NCI-H748 (cell line): ENCODE measurements at regions not wholly inside any gene's neighbourhood (a gene's known extent, or its start where the extent isn't known, plus 50 kb on each side); places are given as distances from the start of the nearest gene placed in this dataset.
"Not testable (repeated sequence)": the region's sequence is repeated elsewhere in the genome, so short reads cannot be mapped to it uniquely, and the experiment has no call there.

ENCODE experiments used
- DNase-seq: peaks from one replicate; lab custom pipeline; 2025; ENCODE audit not compliant: unreplicated experiment; lab: John Stamatoyannopoulos, UW

DNA sequence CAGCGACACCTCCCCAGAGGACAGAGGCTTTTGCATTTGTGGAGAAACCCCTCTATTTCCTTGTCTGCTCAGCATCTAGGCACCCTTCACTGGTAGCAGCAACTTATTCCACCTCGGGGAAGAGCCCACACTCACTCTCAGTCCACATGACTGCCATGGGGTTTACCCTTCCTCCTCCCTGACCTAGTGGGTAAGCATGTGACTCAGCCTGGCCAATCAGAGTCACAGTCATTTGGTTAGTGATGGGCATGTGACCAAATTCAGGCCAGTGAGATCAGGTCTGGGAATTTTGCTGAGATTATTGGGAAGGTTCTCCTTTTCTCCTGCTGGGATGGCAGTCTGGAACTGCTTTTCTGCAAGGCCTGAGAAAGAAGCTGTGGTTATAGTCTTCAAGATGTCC lies 145.7 kb upstream of the PHACTR3 start:
- DNase-seq, result no peak

DNA sequence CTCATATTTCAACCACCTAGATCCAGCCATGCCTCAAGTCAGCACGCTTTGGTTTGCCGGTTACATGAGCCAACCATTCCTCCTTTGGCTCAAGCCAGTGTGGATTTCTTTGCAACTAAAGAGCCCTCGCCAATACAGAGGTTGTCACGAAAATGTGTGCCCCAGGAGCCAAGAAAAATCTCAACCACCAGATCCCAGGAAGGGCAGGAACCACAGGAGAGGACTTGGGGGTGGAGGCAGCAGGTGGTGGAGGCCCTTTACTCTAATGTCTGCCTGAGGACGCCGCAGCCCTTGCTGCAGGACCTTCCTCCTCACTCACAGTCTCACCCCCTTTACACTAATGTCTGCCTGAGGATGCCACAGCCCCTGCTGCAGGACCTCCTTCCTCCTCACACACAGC lies 144.8 kb upstream of the PHACTR3 start:
- no peak for DNase-seq

DNA sequence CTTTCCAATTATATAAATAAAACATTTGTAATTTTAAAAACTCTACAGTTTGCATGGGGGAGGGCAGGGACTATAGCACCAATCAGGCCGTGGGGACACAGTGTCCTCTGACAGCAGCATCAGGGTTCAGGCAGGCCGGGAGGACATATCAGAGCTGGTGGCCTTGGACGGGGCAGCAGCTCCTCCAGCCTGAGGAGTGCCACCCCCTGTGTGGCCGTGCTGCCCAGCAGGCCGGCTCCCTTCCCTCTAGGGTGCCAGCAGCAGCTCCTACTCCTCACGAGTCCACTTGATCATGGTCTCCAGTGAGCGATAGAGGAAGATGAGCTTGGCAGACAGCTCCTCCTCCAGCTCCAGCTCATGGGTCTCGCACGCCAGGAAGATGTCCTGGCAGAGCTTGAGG lies 144.0 kb upstream of the PHACTR3 start:
- no peak for DNase-seq

DNA sequence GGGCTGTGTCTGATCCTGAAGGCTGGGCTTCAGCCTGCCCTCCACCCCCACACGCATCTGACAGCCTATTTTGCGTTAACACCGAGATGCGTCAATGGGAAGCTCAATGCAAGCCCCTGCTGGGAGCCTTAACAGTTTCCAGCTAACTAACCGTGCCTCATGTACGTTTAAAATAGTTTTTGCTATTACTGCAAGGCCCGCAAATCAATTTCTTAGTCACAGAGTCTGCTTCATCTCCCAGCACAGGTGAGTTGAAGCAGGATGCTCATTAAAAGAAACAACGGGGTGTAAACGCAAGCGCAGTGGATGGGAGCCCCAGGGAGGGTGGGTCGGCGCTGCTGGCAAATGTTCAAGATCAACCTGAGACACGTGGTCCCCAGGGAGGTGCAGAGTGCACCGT lies 142.8 kb upstream of the PHACTR3 start:
- peak; percentile 6 for DNase-seq

DNA sequence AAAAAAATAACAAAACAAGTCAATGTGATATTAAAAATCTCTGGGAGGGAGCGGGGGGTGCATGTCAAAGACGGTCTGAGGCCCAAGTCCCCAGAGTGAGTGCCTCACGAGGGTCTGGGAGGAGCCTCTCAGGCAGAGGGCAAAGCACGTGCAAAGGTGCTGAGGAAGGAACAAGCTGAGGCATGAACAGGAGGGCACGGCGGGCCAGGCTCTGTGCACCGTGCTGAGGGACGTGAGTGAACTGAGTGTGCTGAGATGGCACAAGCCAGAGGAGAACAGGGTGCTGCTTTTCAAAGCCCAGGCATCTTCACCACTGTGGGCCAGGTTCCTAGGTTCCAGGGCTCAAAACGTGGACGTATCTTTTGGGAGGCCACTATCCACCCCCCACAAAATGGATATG lies 142.1 kb upstream of the PHACTR3 start:
- DNase-seq, result no peak

DNA sequence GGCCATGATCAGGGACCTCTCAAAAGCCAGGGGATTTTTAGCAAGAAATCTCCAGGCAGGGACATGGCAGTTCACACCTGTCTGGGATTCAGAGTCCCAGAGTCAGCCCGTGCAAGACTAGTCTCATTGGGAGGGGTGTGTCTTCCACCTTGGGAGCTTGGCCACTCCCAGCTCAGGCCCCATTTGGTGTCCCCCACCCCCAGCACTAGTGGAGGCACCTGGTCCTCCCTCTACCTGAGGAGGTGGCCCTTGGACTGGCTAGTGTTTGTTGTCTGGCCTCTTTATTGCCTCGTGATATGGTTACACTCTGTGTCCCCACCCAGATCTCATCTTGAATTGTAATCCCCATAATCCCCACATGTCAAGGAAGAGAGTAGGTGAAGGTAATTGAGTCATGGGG lies 140.8 kb upstream of the PHACTR3 start:
- DNase-seq, result no peak

DNA sequence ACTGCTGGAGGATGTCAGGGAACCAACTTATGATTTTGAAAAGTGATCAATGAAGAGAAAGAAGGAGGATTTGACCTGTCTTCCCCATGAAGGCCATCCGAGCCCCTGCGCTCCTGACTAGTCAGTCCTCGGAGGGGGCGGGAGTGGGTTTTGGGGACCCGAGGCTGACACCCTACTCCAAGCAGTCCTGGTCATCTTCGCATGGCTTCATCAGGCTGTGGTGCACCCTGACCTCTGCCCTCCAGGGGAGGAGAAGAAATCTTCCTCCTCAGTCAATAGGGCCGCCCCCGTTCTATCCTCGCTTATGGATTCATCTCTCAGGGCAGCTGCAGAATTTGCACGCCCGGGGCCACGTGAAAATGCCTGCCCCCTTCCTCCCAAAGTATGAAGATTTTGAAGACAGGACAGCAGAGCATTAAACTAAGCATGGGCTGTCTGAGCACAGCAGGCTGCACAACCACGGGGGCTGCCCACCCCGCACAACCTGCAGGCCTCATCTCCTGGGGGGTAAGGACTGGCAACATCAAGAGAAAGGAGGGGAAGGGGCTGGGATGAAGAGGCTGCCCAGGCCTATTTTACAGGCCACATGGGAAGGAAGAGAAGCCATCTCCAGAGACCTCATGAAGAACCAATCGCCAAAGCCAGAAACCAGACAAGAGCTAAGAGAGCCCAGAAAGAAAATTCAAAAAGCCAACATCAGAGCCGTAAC lies 138.1 kb upstream of the PHACTR3 start:
- DNase-seq, result no peak

DNA sequence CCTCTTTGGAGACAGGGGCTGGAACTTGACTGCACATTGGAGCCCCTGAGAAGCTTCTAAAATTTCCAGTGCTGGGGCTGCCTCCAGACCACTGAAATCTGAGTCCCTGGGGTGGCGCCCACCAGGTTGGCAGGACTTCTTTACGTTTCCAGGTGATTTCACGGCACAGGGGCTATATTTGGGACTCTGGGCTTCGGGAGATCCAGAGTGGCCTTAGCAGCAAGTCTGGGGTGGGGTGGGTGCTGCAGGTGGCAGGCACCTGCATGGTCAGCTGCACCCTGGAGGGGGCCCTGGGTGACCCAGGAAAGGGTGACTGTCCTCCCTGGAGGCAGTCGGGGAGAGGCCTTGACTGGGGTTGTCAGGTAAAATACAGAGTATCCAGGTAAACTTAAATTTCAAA lies 135.5 kb upstream of the PHACTR3 start:
- no peak for DNase-seq

DNA sequence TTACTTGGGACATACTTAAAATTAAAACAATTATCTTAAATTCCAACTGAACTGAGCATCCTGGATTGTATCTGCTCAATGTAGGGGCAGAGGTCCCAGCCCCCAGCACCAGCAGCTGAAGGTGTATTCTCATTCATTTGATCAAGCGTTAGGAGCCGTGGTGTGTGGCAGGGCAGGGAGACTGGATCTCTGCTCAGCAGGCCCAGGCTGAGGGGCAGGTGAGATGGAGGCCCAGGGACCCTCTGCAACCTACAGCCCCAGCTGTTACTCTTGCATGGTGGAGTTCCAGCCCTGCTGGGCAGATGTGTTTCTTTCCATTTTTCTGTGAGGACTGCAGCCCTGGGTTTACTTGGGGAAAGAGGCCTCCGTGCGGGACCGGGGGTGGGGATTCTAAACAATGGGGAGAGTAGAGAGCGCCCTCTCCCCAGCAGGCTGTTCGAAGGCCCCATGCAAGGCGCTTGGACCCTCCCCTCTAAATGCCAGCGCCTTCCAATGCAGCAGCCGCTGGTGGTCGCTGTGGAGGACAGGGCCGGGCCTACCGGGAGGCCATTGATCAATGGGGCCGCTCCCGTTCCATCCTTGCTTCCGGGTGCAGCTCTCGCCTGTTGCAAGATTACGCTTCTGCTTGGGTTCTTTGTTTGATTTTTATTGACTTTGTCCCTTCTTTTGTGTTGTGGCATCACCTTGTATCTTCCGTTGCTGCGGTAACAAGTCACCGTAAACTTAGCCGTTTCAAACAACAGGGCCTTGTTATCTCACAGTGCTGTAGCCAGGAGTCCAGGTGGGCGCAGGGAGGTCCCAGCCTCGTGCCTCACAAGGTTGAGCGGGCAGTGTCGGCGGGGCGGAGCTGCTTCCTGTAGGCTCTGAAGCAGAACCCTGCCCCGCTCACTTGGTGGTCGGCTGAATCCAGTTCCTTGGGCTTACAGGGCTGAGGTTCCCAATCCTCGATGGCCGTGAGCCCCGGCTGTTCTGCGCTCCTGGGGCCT lies 134.8 kb upstream of the PHACTR3 start:
- peak; percentile 81 for DNase-seq

DNA sequence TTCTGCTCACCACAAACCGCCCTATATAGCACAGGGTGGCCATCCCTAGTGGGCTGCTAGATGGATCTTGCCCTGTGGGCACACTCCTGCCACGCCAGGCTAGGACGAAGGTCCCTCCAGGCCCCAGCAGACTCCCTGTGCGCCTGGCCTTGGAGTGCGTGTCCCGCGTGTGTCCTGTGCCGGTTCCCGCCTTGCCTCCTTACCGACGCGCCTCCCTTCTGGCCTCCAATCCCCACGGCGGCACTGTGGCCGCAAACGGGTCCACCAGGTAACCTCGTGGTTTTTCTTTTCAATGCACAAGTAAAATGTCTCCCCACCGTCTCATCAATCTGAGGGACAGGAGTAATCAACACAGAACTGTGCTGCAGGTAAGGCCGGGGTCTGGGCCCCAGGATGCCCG lies 133.8 kb upstream of the PHACTR3 start:
- no peak for DNase-seq

DNA sequence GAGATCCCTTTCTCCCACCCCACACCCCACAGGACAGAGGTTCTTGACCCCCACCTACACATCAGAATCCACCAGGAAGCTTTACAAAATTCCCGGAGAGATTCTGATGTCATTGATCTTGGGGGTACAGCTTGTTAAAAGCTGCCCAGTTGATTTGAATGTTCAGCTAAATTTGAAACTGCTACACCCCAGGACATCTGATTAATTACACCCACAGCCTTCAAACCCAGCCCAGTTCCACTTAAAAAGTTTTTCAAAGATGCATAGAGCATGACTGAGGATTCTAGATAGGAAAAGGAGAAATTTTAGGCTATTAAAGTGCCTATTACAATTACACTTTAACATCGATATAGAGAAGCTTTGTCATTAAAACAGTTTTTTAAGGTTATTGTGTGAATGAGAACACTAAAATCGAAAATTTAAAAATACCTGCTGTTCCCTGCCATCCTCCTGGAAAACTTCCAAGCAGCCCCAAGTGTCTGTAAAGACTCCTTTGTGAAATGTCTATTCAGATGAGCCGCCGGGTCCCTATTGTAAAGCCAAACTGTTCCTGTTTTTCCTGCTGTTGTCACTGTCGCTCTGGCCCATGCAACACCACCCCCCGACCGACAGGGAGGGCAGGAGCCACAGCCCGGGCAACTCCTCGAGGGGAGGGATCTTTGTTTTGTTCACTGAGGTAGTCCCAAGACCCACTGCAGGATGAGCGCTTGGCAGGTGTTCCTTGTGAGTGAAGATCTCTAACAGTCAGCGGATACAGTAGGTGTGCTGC lies 132.5 kb upstream of the PHACTR3 start:
- DNase-seq, result peak; percentile 12

DNA sequence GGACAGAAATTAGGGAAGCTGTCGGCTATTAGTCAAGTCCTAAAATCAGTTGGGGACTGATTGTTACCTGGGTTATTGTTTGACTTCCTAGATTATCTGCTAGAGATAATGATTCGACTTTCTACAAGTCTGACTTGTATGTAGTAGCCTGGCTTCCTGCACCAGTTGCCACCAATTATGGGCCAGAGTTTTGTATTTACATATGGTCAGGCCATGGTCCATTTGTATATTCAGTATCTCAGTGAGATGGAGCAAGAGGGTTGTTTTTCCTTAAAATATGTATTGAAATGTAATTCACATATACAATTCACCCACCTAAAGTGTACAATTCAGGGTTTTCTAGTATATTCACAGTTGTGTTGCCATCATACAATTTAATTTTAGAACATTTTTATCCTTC lies 130.6 kb upstream of the PHACTR3 start:
- DNase-seq, result no peak

DNA sequence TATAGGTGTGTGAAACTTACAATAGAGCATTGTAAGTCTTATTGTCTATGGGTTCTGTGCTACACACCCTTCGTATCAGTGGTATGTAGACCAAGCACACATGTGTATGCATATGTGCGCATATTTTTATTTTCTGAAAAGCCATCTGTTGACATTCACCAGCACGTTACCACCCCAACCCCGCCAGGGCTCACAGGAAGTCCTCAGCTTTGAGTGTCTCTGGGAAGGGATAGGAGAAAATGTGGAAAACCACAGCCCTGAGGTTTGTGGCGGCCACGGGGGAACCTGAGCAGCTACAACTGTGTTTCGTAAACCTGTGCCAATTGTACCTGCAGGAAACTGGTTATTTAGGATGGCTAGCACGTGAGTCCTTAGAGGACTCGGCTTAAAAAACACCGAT lies 123.3 kb upstream of the PHACTR3 start:
- peak; percentile 4 for DNase-seq

DNA sequence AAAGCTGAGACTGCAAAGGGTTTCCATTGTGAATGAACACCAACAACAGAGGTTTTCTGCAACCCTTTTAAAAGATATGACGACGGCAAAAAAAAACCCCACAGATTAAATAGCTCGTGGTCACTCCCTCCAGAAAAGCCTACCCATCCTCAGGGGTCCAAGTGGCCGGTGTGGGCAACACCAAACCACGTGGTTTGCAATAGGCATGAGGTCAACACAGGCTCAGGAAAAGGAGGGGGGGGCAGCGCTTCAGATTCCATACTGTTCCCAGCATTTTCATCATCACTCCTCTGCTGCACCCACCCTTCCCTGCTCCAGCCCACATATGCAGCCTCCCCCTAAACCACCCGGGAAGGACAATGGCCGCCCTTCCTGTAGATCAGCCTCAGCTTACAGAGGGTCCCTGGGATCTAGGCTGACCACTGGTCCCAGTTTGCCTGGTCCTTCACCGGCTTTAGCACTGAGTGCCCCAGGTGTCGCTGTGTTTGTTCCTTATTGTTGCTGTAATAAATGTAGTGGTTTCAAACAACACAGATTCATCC lies 122.8 kb upstream of the PHACTR3 start:
- DNase-seq, result no peak

DNA sequence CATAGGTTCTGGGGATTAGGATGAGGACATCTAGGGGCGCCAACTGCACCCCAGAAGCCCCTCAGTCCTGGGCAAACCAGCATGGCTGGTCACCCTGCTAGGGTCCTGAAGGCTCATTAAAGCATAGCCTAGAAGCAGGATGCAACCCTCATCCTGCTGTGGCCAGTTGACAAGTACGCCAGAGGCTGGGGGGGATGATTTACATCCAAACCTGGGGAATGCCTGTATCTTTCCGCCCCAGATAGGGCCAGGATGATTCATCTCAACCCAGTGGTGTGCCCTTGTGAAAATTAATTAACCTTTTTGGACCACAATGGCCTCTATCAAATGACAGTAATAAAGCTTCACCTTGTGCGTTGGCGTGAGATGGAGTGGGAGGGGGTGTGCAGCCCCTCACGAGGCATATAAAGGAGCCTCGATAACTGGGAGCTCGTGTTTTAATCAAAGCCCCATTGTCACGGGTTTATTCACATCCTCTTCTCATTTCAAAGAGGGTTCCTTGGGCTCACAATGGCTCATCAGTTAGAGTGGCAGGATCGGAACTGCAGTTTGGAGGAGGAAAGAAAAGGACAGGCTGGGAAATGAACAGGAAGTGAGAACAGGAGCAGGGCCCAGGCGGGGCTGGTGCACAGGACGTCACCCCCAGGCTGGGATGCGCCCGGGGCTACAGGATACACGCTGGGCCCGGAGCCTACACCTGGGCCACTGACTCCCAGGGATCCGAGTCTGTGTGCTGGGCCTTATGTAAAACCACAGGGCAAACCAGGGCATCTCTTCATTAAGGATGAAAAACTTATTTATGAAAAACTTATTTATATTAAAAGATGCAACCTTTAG lies 121.8 kb upstream of the PHACTR3 start:
- DNase-seq, result no peak

DNA sequence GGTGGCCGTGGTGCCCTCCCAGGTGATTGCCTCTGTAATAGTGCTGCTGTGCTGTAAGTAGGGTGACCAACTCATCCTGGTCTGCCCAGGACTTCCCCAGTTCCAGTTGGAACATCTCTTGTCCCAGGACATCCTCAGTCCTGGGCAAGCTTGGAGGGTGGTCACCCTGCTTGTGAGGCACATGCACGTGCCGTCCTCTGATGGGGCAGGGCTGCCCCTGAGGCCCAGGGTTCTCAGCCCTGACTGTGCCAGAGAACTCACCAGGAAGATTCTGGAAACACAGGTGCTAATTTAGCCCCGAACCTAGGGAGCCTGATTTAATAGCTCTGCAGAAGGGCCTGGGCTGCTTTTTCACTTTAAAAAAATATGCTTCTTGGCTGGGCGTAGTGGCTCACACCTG lies 120.9 kb upstream of the PHACTR3 start:
- DNase-seq, result no peak

DNA sequence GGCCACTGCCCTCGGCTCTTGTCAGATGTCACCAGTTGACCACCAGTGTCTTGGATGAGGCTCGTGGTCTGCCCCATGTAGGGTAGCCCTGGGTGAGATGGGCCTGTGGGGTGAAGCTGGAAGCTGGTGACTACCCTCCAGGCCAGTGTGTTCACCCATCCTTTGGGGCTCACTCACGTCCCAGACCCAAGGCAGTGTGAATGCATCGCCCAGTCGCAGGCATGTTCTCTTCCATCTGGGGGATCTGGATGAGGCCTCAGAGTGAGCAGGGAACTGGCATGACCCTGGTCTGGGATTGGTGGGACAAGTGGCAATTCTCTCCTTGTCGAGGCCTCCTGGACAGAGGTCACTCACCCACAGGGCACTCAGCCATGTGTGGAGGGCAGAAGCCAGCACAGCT lies 120.1 kb upstream of the PHACTR3 start:
- no peak for DNase-seq

DNA sequence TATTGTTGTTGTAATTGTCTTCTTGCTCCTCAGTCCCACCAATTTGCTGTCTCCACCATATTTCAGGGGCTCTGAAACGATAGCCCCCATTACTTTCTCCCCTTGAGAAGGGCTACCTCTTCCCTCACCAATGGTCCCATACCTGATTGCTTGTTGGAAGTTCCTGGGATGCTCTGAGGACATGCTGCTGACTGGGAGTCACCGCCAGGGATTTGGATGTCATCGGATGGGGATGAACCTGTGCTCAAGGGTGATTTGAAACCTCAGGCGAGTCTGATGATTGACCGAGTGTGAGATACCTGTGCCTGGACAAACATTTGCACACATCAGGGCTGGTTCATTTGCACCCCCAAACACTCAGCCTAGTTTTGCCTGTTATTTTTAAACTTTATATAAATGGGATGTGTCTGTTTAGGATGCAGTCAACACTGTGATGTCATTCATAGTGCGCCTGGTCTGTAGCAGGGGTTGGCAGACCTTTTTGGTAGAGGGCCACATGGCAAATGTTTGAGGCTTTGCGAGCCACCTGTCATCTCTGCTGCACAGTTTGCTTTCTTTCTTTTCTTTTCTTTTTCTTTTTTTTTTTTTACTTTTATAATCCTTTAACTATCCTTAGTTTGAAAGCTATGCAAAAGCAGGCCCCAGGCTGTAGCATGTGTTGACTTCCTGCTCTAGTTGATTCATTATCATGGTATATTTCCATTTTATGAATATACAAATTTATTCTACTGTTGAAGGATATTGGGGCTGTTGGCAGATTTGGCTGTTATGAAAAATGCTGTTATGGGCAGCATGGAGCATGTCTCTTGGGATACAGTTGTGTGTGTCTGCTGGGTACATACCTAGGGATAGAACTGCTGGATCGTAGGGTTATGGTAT lies 118.5 kb upstream of the PHACTR3 start:
- DNase-seq, result no peak

DNA sequence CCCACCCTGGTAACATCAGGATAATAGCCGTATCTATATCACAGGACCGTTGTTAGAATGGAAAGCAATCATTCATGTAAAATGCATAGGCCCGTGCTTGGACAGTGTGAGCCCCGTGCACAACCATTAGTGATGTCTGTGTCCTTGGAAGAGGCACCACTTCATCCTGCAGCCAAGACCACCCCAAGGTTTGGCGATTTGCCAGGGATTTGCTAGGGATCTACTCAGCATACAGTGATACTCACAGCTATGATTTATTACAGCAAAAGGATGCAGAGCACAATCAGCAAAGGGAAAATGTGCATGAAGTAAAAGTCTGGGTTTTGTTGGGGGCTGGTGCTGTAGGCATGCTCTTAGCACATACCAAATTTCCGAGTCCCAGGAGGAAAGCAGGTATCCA lies 115.9 kb upstream of the PHACTR3 start:
- not testable (repeated sequence) for DNase-seq
